ENCODE measurements at regions not wholly inside any gene's neighbourhood (a gene's known extent, or its start where the extent isn't known, plus 50 kb on each side); places are given as distances from the start of the nearest gene placed in this dataset.

- TF ChIP-seq POLR2AphosphoS5 (IDR thresholded peaks at IDR 0.05; ENCODE audit: low read depth, low read length) (no peak), POLR2A (IDR thresholded peaks at IDR 0.05; ENCODE audit: low read depth, low read length) (no peak)
Measured at GRCh38 chr6:108781419-108782100, 66.7 kb upstream of the ARMC2 start.

All from GM12891 (cell line).